Neural progenitor cell (in vitro differentiated cells): ENCODE measurements at regions not wholly inside any gene's neighbourhood (a gene's known extent, or its start where the extent isn't known, plus 50 kb on each side); places are given as distances from the start of the nearest gene placed in this dataset.

Experiments used
- CTCF ChIP-seq: fragments of 200-600 bp; sonication (generic); IDR thresholded peaks from 2 replicates; pipeline ENCODE4 v1.5.1; 2017; ENCODE audit warnings: antibody characterized with exemption, mild to moderate bottlenecking
- EZH2 ChIP-seq: fragments of 200-600 bp; sonication (generic); IDR thresholded peaks from 2 replicates; pipeline ENCODE4 v1.6.1; 2017; ENCODE audit warnings: antibody characterized with exemption, mild to moderate bottlenecking, moderate library complexity

GRCh38 chr12:93167331-93167730 lies 210.4 kb upstream of the NUDT4 start:
- TF ChIP-seq CTCF (no peak), EZH2 (no peak)
